ENCODE measurements at regions not wholly inside any gene's neighbourhood (a gene's known extent, or its start where the extent isn't known, plus 50 kb on each side); places are given as distances from the start of the nearest gene placed in this dataset.

GRCh38 chr6:106005954-106006353 is 80.2 kb upstream of the PRDM1 start:
- H2AFZ ChIP-seq (replicated peaks), result peak overlapping the region; percentile 29
- no peaks in the 10 kb centered on the region for H3K9me3 ChIP-seq (ENCODE audit: low read depth)
- peaks cover 43% of the 10 kb centered on the region for H3F3A ChIP-seq (ENCODE audit: low read depth)
- no peaks in the 10 kb centered on the region for H4K20me1 ChIP-seq (ENCODE audit: low read depth)
- H3K9ac ChIP-seq, result no peak overlapping the region
- peaks cover 50% of the 10 kb centered on the region for H3K4me1 ChIP-seq
- H3K4me2 ChIP-seq, result no peak overlapping the region
- H3K36me3 ChIP-seq, result no peaks in the 10 kb centered on the region
- peaks cover 8% of the 10 kb centered on the region for H3K4me1 Mint-ChIP-seq
- H3K27ac ChIP-seq, result no peak overlapping the region
- peaks cover 4% of the 10 kb centered on the region for H3K27me3 Mint-ChIP-seq (ENCODE audit: insufficient read depth, low read depth)
- no peak overlapping the region for H3K27ac Mint-ChIP-seq
- no peaks in the 10 kb centered on the region for H3K36me3 Mint-ChIP-seq
- H3K27me3 ChIP-seq, result no peaks in the 10 kb centered on the region
- TF ChIP-seq EZH2 (IDR thresholded peaks at IDR 0.05), result no peak
- no peak for TF ChIP-seq EZH2phosphoT487 (IDR thresholded peaks at IDR 0.05)
- TF ChIP-seq CTCF (IDR thresholded peaks at IDR 0.05), result no peak
- no peak overlapping the region for H3K4me3 ChIP-seq
- H3K4me3 Mint-ChIP-seq, result no peak overlapping the region
- no peak for DNase-seq (ENCODE audit: low spot score)
- no peaks in the 10 kb centered on the region for H3K9me3 Mint-ChIP-seq
- H3K79me2 ChIP-seq (ENCODE audit: low read depth), result no peaks in the 10 kb centered on the region

GRCh38 chr6:106005013-106005412 is 81.1 kb upstream of the PRDM1 start:
- no peaks in the 10 kb centered on the region for H3K36me3 ChIP-seq
- H3K27ac Mint-ChIP-seq, result no peak overlapping the region
- no peaks in the 10 kb centered on the region for H3K9me3 Mint-ChIP-seq
- H3K36me3 Mint-ChIP-seq, result no peaks in the 10 kb centered on the region
- no peak overlapping the region for H2AFZ ChIP-seq (replicated peaks)
- TF ChIP-seq EZH2 (IDR thresholded peaks at IDR 0.05) (no peak), EZH2phosphoT487 (IDR thresholded peaks at IDR 0.05) (no peak), CTCF (IDR thresholded peaks at IDR 0.05) (no peak)
- no peak overlapping the region for H3K27ac ChIP-seq
- H3K4me3 ChIP-seq, result no peak overlapping the region
- H3K9ac ChIP-seq, result no peak overlapping the region
- H3K4me1 ChIP-seq, result peaks cover 41% of the 10 kb centered on the region
- H3K27me3 Mint-ChIP-seq (ENCODE audit: insufficient read depth, low read depth), result peaks cover 4% of the 10 kb centered on the region
- peaks cover 8% of the 10 kb centered on the region for H3K4me1 Mint-ChIP-seq
- H3F3A ChIP-seq (ENCODE audit: low read depth), result peaks cover 35% of the 10 kb centered on the region
- DNase-seq (ENCODE audit: low spot score), result no peak
- H3K4me2 ChIP-seq, result no peak overlapping the region
- H3K79me2 ChIP-seq (ENCODE audit: low read depth), result no peaks in the 10 kb centered on the region
- no peaks in the 10 kb centered on the region for H4K20me1 ChIP-seq (ENCODE audit: low read depth)
- no peaks in the 10 kb centered on the region for H3K9me3 ChIP-seq (ENCODE audit: low read depth)
- H3K27me3 ChIP-seq, result no peaks in the 10 kb centered on the region
- no peak overlapping the region for H3K4me3 Mint-ChIP-seq

GRCh38 chr6:106003268-106003987 is 82.7 kb upstream of the PRDM1 start:
- Histone ChIP-seq H3K4me1 (peaks cover 39% of the 10 kb centered on the region), H3K4me2 (no peak overlapping the region), H3K79me2 (ENCODE audit: low read depth) (no peaks in the 10 kb centered on the region), H3K9ac (no peak overlapping the region), H4K20me1 (ENCODE audit: low read depth) (no peaks in the 10 kb centered on the region), H3F3A (ENCODE audit: low read depth) (peaks cover 35% of the 10 kb centered on the region), H3K4me3 (no peak overlapping the region), H3K27me3 (peaks cover 2% of the 10 kb centered on the region), H2AFZ (replicated peaks) (no peak overlapping the region), H3K9me3 (ENCODE audit: low read depth) (no peaks in the 10 kb centered on the region), H3K27ac (no peak overlapping the region), H3K36me3 (no peaks in the 10 kb centered on the region)
- no peak overlapping the region for H3K27ac Mint-ChIP-seq
- H3K4me3 Mint-ChIP-seq, result no peak overlapping the region
- DNase-seq (ENCODE audit: low spot score), result no peak
- peaks cover 4% of the 10 kb centered on the region for H3K27me3 Mint-ChIP-seq (ENCODE audit: insufficient read depth, low read depth)
- no peaks in the 10 kb centered on the region for H3K9me3 Mint-ChIP-seq
- TF ChIP-seq CTCF (IDR thresholded peaks at IDR 0.05) (no peak), EZH2 (IDR thresholded peaks at IDR 0.05) (no peak), EZH2phosphoT487 (IDR thresholded peaks at IDR 0.05) (no peak)
- H3K4me1 Mint-ChIP-seq, result peaks cover 8% of the 10 kb centered on the region
- no peaks in the 10 kb centered on the region for H3K36me3 Mint-ChIP-seq

Data from neural progenitor cell (in vitro differentiated cells).